Aorta (tissue), 5 donors: ENCODE measurements at regions not wholly inside any gene's neighbourhood (a gene's known extent, or its start where the extent isn't known, plus 50 kb on each side); places are given as distances from the start of the nearest gene placed in this dataset.

Experiments used
- ATAC-seq: fragments of 200-7000 bp; cut with Tn5 transposase; one replicate; pipeline ENCODE4 v1.9.1; 2022; ENCODE audit warnings: moderate library complexity; ENCODE audit not compliant: low FRiP score
- DNase-seq, 2 donors: peaks; one replicate each; pipeline ENCODE4 v3.0.0-alpha.2; 2020
- H3K27ac ChIP-seq, 2 donors: one replicate each; pipeline ENCODE4 v1.5.1; 2013; ENCODE audit warnings: low read length in 2 of 2, mild to moderate bottlenecking in 2 of 2, moderate library complexity in 2 of 2, control low read depth in 1 of 2, inconsistent platforms in 1 of 2, low read depth in 1 of 2
- H3K27me3 ChIP-seq, 2 donors: one replicate each; pipeline ENCODE4 v1.6.1; 2013; ENCODE audit warnings: control low read depth in 1 of 2, low read length in 1 of 2, mild to moderate bottlenecking in 1 of 2, moderate library complexity in 1 of 2; ENCODE audit not compliant: insufficient read depth in 2 of 2, control insufficient read depth in 1 of 2
- H3K36me3 ChIP-seq, 2 donors: one replicate each; pipeline ENCODE4 v1.6.1; 2013; ENCODE audit warnings: control low read depth in 1 of 2, low read length in 1 of 2, mild to moderate bottlenecking in 1 of 2; ENCODE audit not compliant: insufficient read depth in 2 of 2, control insufficient read depth in 1 of 2
- H3K4me1 ChIP-seq, 2 donors: one replicate each; pipeline ENCODE4 v1.6.1; 2013; ENCODE audit warnings: low read length in 2 of 2, control low read depth in 1 of 2, mild to moderate bottlenecking in 1 of 2, moderate library complexity in 1 of 2; ENCODE audit not compliant: insufficient read depth in 2 of 2, control insufficient read depth in 1 of 2
- H3K4me3 ChIP-seq, 2 donors: one replicate each; pipeline ENCODE4 v1.5.1; 2013; ENCODE audit warnings: low read length in 2 of 2, control low read depth in 1 of 2, mild to moderate bottlenecking in 1 of 2
- H3K9me3 ChIP-seq: one replicate; pipeline ENCODE4 v1.6.1; 2013; ENCODE audit warnings: mild to moderate bottlenecking, low read length; ENCODE audit not compliant: control insufficient read depth
- WGBS, 2 donors: extraction: QIAGEN DNeasy Blood & Tissue Kit; methylation state at CpG; one replicate each; pipeline ENCODE4 v1.1.7; 2013; 5-methylcytosine and 5-hydroxymethylcytosine counted together
- intact Hi-C, 2 donors: fragments of 100-400 bp; cut with DNase I; formaldehyde crosslinking; loops; one replicate each; pipeline versions ENCODE4 v1.14.2 to v1.15.0; 2022
- donor health status: healthy with polysubstance abuse.
- donor health status: Bipolar disorder and iron deficiency.
- donor health status: DM: no; HTN: no; CAD: no.
- donor health status: DM: no; HTN: no; CAD: no.
- donor health status: DM: yes; HTN: yes; CAD: no.

DNA sequence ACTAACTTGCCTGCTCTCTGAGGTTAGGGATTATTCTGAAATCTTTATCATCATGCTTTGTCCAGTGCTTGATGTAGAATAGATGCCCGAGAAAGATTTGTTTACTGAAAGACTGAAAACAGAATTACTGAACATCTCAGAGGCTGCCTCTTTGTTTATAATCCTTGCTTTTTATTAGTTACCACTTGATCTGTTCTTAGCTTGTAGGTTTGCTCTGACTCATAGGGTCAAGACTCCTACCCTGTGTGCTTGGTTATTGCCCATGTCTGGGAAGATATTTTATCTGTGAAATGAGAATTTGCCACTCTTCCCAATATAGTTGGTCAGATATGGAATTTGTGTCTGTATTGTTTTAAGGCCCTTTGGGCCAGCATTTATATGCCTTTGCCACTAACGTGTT is 675.3 kb downstream of the DIAPH3 start:
- peaks cover 0 to 3% of the 10 kb centered on the region in 2 donors for H3K4me1 ChIP-seq
- no peaks in the 10 kb centered on the region for H3K27me3 ChIP-seq
- ATAC-seq (no peak), DNase-seq (no peak)
- WGBS, 2 donors, result 88 to 95% methylated on average over 2 of the region's 2 CpGs
- H3K27ac ChIP-seq, result no peak overlapping the region
- no peaks in the 10 kb centered on the region for H3K9me3 ChIP-seq
- H3K36me3 ChIP-seq, result no peaks in the 10 kb centered on the region
- intact Hi-C loops, result no loop called here
- no peak overlapping the region for H3K4me3 ChIP-seq

DNA sequence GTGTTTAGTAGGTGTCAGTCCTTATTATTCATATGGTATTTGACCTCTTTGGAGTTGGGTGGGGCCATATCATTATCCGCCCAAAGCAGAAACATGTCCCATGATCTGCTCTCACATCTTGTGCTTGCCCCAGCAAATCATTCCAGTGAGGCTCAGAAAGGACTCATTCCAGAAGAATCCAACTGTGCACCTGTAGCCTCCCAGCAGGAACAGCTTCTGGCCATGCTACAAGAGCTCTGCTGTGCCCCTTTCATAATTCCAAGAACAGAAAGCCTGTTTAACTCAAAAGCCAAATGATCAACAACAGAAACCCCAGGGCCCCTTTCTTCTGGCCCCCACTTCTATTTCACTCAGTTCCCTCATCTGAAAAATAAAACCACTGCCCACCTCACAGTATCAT is 673.1 kb downstream of the DIAPH3 start:
- WGBS, 2 donors, result 97 to 100% methylated on average over 1 of the region's 1 CpG
- no peak for ATAC-seq
- intact Hi-C loops, result no loop called here

DNA sequence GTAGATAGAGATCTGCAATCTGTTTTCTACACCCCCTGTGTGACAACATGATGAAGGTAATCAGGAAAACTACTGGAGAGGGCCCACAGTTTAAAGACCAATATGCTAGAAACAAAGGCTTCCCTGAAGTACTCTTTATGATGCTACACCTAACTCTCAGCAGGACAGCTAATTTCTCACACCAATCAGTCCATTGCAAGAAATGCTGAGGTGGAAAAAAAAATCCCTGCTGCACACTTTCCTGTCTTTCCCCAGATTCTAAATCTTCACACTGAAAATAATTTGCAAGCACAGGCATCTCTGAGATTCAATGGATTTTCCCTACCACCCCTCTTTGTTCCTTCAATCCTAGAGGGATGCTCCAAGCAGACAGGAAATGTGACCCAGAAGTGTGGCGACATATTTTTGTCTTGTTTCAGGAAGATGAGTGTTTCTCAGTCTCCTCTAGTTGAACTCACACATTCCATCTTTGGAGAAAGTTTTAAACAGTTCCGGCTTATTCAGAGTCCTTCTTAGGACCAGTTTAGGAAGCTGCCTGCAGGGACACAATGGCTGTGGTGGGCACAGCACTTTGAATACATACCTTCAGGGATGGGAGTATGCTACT is 671.6 kb downstream of the DIAPH3 start:
- no peaks in the 10 kb centered on the region for H3K36me3 ChIP-seq
- no peaks in the 10 kb centered on the region for H3K27me3 ChIP-seq
- intact Hi-C loops, result no loop called here
- H3K27ac ChIP-seq, result no peak overlapping the region
- H3K4me3 ChIP-seq, result no peak overlapping the region
- no peaks in the 10 kb centered on the region for H3K9me3 ChIP-seq
- DNase-seq, result no peak
- 83 to 85% methylated on average over 2 of the region's 2 CpGs for WGBS, 2 donors
- no peak for ATAC-seq
- H3K4me1 ChIP-seq, result peaks cover 0 to 5% of the 10 kb centered on the region in 2 donors

More for the DNA sequence above, 673.1 kb downstream of the DIAPH3 start:
- H3K9me3 ChIP-seq, result no peaks in the 10 kb centered on the region
- no peaks in the 10 kb centered on the region for H3K36me3 ChIP-seq
- H3K4me3 ChIP-seq, result no peak overlapping the region
- no peak for DNase-seq
- peaks cover 0 to 5% of the 10 kb centered on the region in 2 donors for H3K4me1 ChIP-seq
- H3K27ac ChIP-seq, result no peak overlapping the region
- H3K27me3 ChIP-seq, result no peaks in the 10 kb centered on the region

DNA sequence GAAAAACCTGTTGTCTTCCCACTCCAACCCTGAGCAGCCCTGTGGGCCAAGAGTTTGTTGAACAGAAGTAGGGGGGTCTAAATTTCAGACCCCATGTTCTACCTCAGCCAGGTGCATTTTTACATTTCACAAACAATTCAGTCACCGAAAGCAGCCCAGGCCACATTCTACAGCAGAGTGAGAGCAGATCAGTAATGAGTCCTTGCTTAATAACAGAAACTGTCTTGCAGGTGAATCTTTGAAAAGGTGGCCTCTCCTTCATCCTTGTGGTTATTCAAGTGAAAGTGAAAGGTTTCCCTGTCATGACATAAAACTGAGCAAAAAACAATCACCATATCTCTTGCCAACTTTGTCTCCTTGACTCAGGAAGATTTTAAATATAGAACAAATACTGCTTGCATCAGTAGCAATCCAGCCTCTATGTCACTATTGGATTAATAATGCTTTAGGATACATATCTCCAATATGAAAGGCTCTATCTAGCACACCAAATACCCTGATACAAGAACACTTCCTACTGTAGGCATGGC is 670.2 kb downstream of the DIAPH3 start:
- Histone ChIP-seq H3K4me1 (peaks cover 0 to 5% of the 10 kb centered on the region in 2 donors), H3K27me3 (peaks cover 0 to 1% of the 10 kb centered on the region in 2 donors), H3K27ac (no peak overlapping the region), H3K9me3 (no peaks in the 10 kb centered on the region), H3K4me3 (no peak overlapping the region), H3K36me3 (no peaks in the 10 kb centered on the region)
- intact Hi-C loops, result no loop called here
- DNase-seq, result no peak
- no peak for ATAC-seq
- WGBS, 2 donors, result 99 to 100% methylated on average over 1 of the region's 1 CpG

DNA sequence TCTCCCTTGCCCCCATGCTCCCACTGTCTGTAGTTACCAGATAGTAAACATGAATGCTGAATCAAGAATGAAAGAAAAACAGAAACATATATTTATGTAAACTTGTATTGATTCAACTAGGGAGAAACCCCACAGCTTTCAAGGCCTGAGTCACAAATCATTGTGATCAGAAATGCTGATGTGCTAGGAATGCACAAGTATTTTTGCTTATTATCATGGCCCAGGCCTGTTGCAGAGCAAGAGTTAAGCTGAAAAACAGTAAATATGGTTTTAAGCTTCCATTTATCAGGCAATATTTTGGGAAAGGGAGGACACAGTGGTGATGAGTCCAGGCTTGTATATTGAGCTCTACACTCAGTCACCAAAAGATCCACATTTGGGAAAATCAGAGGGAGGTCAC is 669.6 kb downstream of the DIAPH3 start:
- H3K27ac ChIP-seq, result no peak overlapping the region
- intact Hi-C loops, result no loop called here
- no peak for ATAC-seq

DNA sequence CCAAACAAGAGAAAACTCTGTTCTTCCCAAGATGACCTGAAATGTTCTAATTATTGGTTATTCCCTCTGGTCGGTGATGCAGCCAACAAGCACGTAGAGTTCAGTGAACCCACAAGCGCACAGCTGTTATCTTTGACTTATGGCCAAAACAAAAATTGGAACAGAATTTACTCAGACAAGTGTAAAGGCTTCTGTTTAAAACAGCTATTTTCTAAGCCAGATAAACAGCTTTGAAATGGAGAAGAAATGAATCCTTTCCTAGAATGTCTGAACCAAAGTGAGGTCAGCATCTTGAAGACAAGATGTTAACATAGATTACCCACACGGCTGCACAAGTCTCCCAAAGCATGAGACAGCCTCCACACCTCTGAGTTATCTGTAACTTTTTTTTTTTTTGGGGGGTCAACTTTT is 669.2 kb downstream of the DIAPH3 start:
- intact Hi-C loops, result no loop called here
- Histone ChIP-seq H3K4me3 (no peak overlapping the region), H3K27ac (no peak overlapping the region), H3K9me3 (no peaks in the 10 kb centered on the region), H3K4me1 (peaks cover 0 to 5% of the 10 kb centered on the region in 2 donors), H3K27me3 (peaks cover 0 to 1% of the 10 kb centered on the region in 2 donors), H3K36me3 (no peaks in the 10 kb centered on the region)
- DNase-seq (no peak), ATAC-seq (no peak)
- WGBS, 2 donors, result 3 to 11% methylated on average over 4 of the region's 4 CpGs

More for the DNA sequence above, 669.6 kb downstream of the DIAPH3 start:
- Histone ChIP-seq H3K9me3 (no peaks in the 10 kb centered on the region), H3K4me1 (peaks cover 0 to 5% of the 10 kb centered on the region in 2 donors), H3K4me3 (no peak overlapping the region), H3K36me3 (no peaks in the 10 kb centered on the region), H3K27me3 (peaks cover 0 to 1% of the 10 kb centered on the region in 2 donors)
- DNase-seq, result no peak

DNA sequence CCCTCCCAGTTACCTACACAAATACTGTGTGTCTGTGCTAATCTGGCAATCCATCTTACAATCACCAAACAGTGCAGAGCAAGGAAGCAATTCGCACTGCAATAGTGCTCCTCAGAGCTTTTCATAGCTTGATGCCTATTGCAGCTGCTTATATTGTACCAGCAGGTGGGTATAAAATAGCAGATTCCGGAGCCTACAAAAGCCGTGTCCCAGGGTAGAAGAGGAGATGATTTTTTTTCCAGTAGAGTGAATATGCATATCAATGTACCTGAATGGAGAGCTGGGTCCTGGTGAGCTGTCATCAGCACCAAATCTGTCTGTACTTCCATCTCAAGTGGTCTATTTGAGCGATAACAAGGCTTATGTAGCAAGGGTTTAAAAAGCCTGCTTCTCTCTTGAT is 668.4 kb downstream of the DIAPH3 start:
- no peaks in the 10 kb centered on the region for H3K9me3 ChIP-seq
- no peak overlapping the region for H3K4me3 ChIP-seq
- no peaks in the 10 kb centered on the region for H3K36me3 ChIP-seq
- intact Hi-C loops, result no loop called here
- no peak for DNase-seq
- 91 to 94% methylated on average over 4 of the region's 4 CpGs for WGBS, 2 donors
- ATAC-seq, result no peak
- H3K27me3 ChIP-seq, result peaks cover 0 to 1% of the 10 kb centered on the region in 2 donors
- peaks cover 0 to 5% of the 10 kb centered on the region in 2 donors for H3K4me1 ChIP-seq
- H3K27ac ChIP-seq, result no peak overlapping the region

DNA sequence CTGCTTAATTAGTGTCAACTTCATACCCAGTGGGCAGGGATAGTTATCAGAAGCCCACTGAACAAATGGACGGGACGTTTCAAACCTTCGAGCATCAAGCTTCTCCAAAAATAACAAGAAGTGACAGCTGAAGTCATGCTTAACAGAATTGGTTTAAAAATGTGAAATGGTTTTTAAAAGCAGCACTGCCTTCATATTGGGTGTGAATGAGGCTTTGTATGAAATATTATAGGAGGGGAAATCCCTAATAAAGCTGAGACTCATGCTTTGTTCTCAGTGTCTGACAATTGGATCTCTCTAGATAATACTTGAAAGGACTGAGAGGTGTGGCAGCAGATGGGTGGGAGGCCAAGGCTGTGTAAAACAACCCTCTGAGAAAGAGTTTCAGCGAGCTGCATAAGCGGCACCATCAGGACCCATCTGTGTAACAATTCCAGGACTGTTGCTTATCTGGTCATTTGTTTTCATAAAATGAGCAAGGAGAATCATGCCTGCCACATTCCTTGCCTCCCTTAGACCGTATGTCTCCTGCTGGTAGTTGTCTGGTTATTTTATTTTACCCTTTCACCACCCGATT is 667.7 kb downstream of the DIAPH3 start:
- Histone ChIP-seq H3K4me1 (peaks cover 0 to 5% of the 10 kb centered on the region in 2 donors), H3K4me3 (no peak overlapping the region), H3K36me3 (no peaks in the 10 kb centered on the region), H3K27me3 (peaks cover 0 to 1% of the 10 kb centered on the region in 2 donors), H3K27ac (no peak overlapping the region), H3K9me3 (no peaks in the 10 kb centered on the region)
- 61 to 65% methylated on average over 7 of the region's 7 CpGs for WGBS, 2 donors
- ATAC-seq (no peak), DNase-seq (no peak)
- intact Hi-C loops, result no loop called here

DNA sequence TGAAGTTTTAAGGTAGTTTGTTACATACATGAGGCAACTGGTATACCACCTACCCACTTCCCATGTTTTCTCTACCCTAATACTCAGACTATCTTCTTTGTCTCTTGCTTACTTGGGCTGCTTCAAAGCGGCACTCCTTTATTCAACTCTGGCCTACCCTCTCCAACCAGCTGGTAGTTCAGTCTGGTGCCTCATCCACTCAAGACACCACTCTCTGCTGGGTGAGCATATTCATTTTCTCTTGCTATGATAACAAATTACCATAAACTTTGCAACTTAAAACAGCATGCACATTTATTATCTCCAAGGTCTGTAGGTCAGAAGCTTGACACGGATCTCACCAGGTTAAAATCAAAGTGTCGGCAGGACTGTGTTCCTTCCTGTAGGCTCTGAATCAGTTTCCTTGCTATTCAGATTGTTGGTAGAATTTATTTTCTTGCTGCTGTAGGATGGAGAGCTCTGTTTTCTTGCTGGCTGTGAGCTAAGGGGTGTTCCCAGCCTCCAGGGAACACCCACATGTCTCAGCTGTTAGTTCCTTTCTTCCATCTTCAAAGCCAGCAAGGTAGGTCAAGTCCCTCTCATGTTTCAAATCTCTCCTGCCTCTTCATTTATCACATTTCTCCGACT is 666.0 kb downstream of the DIAPH3 start:
- 96% methylated on average over 4 of the region's 4 CpGs for WGBS, 2 donors
- H3K27ac ChIP-seq, result no peak overlapping the region
- no peaks in the 10 kb centered on the region for H3K36me3 ChIP-seq
- intact Hi-C loops, result no loop called here
- H3K9me3 ChIP-seq, result no peaks in the 10 kb centered on the region
- DNase-seq (no peak), ATAC-seq (no peak)
- H3K27me3 ChIP-seq, result peaks cover 0 to 1% of the 10 kb centered on the region in 2 donors
- peaks cover 0 to 5% of the 10 kb centered on the region in 2 donors for H3K4me1 ChIP-seq
- H3K4me3 ChIP-seq, result no peak overlapping the region
